ENCODE measurements at regions not wholly inside any gene's neighbourhood (a gene's known extent, or its start where the extent isn't known, plus 50 kb on each side); places are given as distances from the start of the nearest gene placed in this dataset.

GRCh38 chr3:95612611-95613010 lies 1201.8 kb upstream of the EPHA6 start:
- Mint-ChIP-seq H3K4me3 (no peak overlapping the region), H3K9me3 (peaks cover 29% of the 10 kb centered on the region), H3K27ac (no peak overlapping the region), H3K36me3 (peaks cover 19% of the 10 kb centered on the region), H3K4me1 (no peaks in the 10 kb centered on the region), H3K27me3 (ENCODE audit: low read depth) (no peaks in the 10 kb centered on the region)
- ChIA-PET CTCF (no interaction called here), POLR2A (no interaction called here)
- DNase-seq (ENCODE audit: low spot score): no peak
- TF ChIP-seq, protein P1, sequence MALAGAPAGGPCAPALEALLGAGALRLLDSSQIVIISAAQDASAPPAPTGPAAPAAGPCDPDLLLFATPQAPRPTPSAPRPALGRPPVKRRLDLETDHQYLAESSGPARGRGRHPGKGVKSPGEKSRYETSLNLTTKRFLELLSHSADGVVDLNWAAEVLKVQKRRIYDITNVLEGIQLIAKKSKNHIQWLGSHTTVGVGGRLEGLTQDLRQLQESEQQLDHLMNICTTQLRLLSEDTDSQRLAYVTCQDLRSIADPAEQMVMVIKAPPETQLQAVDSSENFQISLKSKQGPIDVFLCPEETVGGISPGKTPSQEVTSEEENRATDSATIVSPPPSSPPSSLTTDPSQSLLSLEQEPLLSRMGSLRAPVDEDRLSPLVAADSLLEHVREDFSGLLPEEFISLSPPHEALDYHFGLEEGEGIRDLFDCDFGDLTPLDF (CRISPR knock-in tag; IDR thresholded peaks at IDR 0.05): no peak
- no peak for TF ChIP-seq CTCF (IDR thresholded peaks at IDR 0.05)
- no peak for TF ChIP-seq ZBTB21 (CRISPR knock-in tag; IDR thresholded peaks at IDR 0.05; ENCODE audit: borderline replicate concordance)
- no peak for TF ChIP-seq ATF6 (CRISPR knock-in tag; IDR thresholded peaks at IDR 0.05)
- TF ChIP-seq ESRRA (CRISPR knock-in tag; IDR thresholded peaks at IDR 0.05; ENCODE audit: borderline replicate concordance): no peak
- no peak for TF ChIP-seq ATF1 (CRISPR knock-in tag; IDR thresholded peaks at IDR 0.05)
- TF ChIP-seq E2F5 (CRISPR knock-in tag; IDR thresholded peaks at IDR 0.05): no peak
- no peak for TF ChIP-seq PRRX2 (CRISPR knock-in tag; IDR thresholded peaks at IDR 0.05)
- TF ChIP-seq ATF2 (CRISPR knock-in tag; IDR thresholded peaks at IDR 0.05; ENCODE audit: borderline replicate concordance, low read depth): no peak
- no peak for TF ChIP-seq IRF1 (CRISPR knock-in tag; IDR thresholded peaks at IDR 0.05)
- TF ChIP-seq ZNF396 (CRISPR knock-in tag; IDR thresholded peaks at IDR 0.05; ENCODE audit: borderline replicate concordance): no peak
- no peak for ATAC-seq

GRCh38 chr3:95613993-95614392 lies 1200.4 kb upstream of the EPHA6 start:
- Mint-ChIP-seq H3K27me3 (ENCODE audit: low read depth) (no peaks in the 10 kb centered on the region), H3K9me3 (peaks cover 19% of the 10 kb centered on the region), H3K4me3 (no peak overlapping the region), H3K4me1 (no peaks in the 10 kb centered on the region), H3K36me3 (peaks cover 8% of the 10 kb centered on the region), H3K27ac (no peak overlapping the region)
- CTCF ChIA-PET: no interaction called here
- DNase-seq (ENCODE audit: low spot score) (no peak), ATAC-seq (no peak)
- POLR2A ChIA-PET: no interaction called here
- TF ChIP-seq, protein P2, sequence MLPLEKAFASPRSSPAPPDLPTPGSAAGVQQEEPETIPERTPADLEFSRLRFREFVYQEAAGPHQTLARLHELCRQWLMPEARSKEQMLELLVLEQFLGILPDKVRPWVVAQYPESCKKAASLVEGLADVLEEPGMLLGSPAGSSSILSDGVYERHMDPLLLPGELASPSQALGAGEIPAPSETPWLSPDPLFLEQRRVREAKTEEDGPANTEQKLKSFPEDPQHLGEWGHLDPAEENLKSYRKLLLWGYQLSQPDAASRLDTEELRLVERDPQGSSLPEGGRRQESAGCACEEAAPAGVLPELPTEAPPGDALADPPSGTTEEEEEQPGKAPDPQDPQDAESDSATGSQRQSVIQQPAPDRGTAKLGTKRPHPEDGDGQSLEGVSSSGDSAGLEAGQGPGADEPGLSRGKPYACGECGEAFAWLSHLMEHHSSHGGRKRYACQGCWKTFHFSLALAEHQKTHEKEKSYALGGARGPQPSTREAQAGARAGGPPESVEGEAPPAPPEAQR (CRISPR knock-in tag; IDR thresholded peaks at IDR 0.05): no peak
- TF ChIP-seq TP53 (CRISPR knock-in tag; IDR thresholded peaks at IDR 0.05) (no peak), FOXP4 (CRISPR knock-in tag; IDR thresholded peaks at IDR 0.05) (no peak), CDX4 (CRISPR knock-in tag; IDR thresholded peaks at IDR 0.05; ENCODE audit: borderline replicate concordance) (no peak), KAT7 (CRISPR knock-in tag; IDR thresholded peaks at IDR 0.05; ENCODE audit: borderline replicate concordance) (no peak), ZNF671 (CRISPR knock-in tag; IDR thresholded peaks at IDR 0.05) (no peak), ZNF138 (CRISPR knock-in tag; conservative IDR thresholded peaks at IDR 0.05) (no peak), ZNF263 (CRISPR knock-in tag; IDR thresholded peaks at IDR 0.05; ENCODE audit: low read depth) (no peak), NR1H2 (CRISPR knock-in tag; IDR thresholded peaks at IDR 0.05) (no peak), RORB (CRISPR knock-in tag; IDR thresholded peaks at IDR 0.05) (no peak), CREB1 (CRISPR knock-in tag; IDR thresholded peaks at IDR 0.05) (no peak)
- TF ChIP-seq, protein P3, sequence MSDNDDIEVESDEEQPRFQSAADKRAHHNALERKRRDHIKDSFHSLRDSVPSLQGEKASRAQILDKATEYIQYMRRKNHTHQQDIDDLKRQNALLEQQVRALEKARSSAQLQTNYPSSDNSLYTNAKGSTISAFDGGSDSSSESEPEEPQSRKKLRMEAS (CRISPR knock-in tag; IDR thresholded peaks at IDR 0.05): no peak

Measured in WTC11 (cell line).